ENCODE measurements at regions not wholly inside any gene's neighbourhood (a gene's known extent, or its start where the extent isn't known, plus 50 kb on each side); places are given as distances from the start of the nearest gene placed in this dataset.
"Not testable (repeated sequence)": the region's sequence is repeated elsewhere in the genome, so short reads cannot be mapped to it uniquely, and the experiment has no call there.

DNA sequence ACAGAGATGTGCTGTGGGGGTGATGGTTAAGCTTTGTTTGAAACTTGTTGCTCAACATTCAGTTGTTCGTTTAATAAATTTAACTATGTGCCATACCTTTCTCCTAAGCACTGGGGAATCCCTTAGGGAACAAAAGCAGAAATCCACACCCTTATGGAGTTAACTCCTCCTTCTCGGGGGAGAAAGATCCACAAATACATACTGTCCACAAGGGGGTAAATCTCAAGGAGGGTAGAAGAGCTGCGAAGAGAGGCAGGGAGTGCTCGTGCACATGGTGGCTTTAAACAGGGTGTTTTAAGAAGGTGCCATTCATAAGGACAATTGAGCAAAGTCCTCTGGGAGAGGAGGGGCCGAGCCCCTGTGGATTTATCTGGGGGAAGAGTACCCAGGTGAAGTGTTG is 92.5 kb downstream of the CRYBB2 start:
- H3K27ac ChIP-seq (ENCODE audit: low read depth in 1 of 2, low read length in 2 of 2); H3K9me3 ChIP-seq (ENCODE audit: control insufficient read depth in 4 of 4, low read length in 3 of 4); H3K36me3 ChIP-seq (ENCODE audit: control insufficient read depth in 4 of 4, insufficient read depth in 3 of 4, low read depth in 1 of 4, low read length in 3 of 4); H3K4me1 ChIP-seq (ENCODE audit: control insufficient read depth in 4 of 4, insufficient read depth in 4 of 4, low read length in 3 of 4); DNase-seq (ENCODE audit: low spot score); H3K4me3 ChIP-seq (ENCODE audit: low read depth in 1 of 3, low read length in 3 of 3); H3K27me3 ChIP-seq (ENCODE audit: control insufficient read depth in 4 of 4, insufficient read depth in 4 of 4, low read length in 3 of 4); H3K9ac ChIP-seq (ENCODE audit: low read depth in 1 of 2, low read length in 2 of 2): not testable (repeated sequence)
- 70% methylated on average over 2 of the region's 5 CpGs for WGBS

DNA sequence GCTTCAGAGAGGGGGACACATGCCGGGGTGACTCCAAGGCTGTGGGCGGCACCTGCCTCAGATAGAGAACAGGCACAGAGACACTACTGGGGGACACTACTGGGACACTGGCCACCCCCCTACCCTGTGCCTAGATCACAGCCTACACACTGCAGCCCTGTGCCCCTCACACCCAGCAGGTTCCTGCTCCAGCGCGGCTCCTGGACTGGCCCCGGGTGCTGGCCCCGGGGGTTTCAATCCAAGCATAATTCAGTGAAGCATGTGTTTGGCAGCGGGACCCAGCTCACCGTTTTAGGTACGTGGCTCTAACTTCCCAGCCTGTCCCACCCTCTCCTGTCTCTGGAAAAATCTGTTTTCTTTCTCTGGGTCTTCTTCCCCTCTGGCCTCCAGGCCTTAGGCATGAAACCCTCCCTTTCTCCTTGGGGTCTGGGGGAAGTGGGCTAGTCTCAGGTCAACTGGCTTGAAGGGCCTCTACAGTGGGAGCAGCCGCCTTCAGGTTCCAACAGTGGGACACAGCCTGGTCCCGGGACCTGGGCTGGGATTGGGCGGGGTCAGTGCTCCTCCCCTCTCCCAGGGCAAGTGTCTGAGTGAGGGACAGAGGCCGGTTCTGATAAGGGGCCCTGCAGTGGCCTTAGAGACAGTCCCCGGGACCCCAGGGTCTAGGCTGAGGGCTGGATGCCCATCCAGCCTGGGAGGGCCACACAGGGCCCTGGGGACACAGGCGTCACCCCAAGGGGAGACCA is 98.8 kb downstream of the CRYBB2 start:
- Histone ChIP-seq H3K9ac (ENCODE audit: low read depth in 1 of 2, low read length in 2 of 2) (no peak overlapping the region), H3K4me1 (ENCODE audit: control insufficient read depth in 4 of 4, insufficient read depth in 4 of 4, low read length in 3 of 4) (no peaks in the 10 kb centered on the region), H3K4me3 (ENCODE audit: low read depth in 1 of 3, low read length in 3 of 3) (no peak overlapping the region), H3K27me3 (ENCODE audit: control insufficient read depth in 4 of 4, insufficient read depth in 4 of 4, low read length in 3 of 4) (no peaks in the 10 kb centered on the region), H3K27ac (ENCODE audit: low read depth in 1 of 2, low read length in 2 of 2) (no peak overlapping the region), H3K9me3 (ENCODE audit: control insufficient read depth in 4 of 4, low read length in 3 of 4) (no peaks in the 10 kb centered on the region), H3K36me3 (ENCODE audit: control insufficient read depth in 4 of 4, insufficient read depth in 3 of 4, low read depth in 1 of 4, low read length in 3 of 4) (no peaks in the 10 kb centered on the region)
- WGBS = 85% methylated on average over 15 of the region's 15 CpGs
- TF ChIP-seq FOXA2 (IDR thresholded peaks at IDR 0.05) (no peak), HNF4A (conservative IDR thresholded peaks at IDR 0.05) (no peak), FOXA1 (IDR thresholded peaks at IDR 0.05) (no peak), TAF1 (conservative IDR thresholded peaks at IDR 0.05) (no peak), EGR1 (IDR thresholded peaks at IDR 0.05; ENCODE audit: low read depth in 2 of 2) (no peak), NR2F2 (IDR thresholded peaks at IDR 0.05) (no peak), RXRA (IDR thresholded peaks at IDR 0.05) (no peak), HNF4G (IDR thresholded peaks at IDR 0.05) (no peak), JUND (IDR thresholded peaks at IDR 0.05) (no peak)
- TF ChIP-seq, protein P1, sequence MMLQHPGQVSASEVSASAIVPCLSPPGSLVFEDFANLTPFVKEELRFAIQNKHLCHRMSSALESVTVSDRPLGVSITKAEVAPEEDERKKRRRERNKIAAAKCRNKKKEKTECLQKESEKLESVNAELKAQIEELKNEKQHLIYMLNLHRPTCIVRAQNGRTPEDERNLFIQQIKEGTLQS (IDR thresholded peaks at IDR 0.05) = no peak
- TF ChIP-seq, protein P2, sequence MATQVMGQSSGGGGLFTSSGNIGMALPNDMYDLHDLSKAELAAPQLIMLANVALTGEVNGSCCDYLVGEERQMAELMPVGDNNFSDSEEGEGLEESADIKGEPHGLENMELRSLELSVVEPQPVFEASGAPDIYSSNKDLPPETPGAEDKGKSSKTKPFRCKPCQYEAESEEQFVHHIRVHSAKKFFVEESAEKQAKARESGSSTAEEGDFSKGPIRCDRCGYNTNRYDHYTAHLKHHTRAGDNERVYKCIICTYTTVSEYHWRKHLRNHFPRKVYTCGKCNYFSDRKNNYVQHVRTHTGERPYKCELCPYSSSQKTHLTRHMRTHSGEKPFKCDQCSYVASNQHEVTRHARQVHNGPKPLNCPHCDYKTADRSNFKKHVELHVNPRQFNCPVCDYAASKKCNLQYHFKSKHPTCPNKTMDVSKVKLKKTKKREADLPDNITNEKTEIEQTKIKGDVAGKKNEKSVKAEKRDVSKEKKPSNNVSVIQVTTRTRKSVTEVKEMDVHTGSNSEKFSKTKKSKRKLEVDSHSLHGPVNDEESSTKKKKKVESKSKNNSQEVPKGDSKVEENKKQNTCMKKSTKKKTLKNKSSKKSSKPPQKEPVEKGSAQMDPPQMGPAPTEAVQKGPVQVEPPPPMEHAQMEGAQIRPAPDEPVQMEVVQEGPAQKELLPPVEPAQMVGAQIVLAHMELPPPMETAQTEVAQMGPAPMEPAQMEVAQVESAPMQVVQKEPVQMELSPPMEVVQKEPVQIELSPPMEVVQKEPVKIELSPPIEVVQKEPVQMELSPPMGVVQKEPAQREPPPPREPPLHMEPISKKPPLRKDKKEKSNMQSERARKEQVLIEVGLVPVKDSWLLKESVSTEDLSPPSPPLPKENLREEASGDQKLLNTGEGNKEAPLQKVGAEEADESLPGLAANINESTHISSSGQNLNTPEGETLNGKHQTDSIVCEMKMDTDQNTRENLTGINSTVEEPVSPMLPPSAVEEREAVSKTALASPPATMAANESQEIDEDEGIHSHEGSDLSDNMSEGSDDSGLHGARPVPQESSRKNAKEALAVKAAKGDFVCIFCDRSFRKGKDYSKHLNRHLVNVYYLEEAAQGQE (IDR thresholded peaks at IDR 0.05) = no peak
- no peak for DNase-seq (ENCODE audit: low spot score)

DNA sequence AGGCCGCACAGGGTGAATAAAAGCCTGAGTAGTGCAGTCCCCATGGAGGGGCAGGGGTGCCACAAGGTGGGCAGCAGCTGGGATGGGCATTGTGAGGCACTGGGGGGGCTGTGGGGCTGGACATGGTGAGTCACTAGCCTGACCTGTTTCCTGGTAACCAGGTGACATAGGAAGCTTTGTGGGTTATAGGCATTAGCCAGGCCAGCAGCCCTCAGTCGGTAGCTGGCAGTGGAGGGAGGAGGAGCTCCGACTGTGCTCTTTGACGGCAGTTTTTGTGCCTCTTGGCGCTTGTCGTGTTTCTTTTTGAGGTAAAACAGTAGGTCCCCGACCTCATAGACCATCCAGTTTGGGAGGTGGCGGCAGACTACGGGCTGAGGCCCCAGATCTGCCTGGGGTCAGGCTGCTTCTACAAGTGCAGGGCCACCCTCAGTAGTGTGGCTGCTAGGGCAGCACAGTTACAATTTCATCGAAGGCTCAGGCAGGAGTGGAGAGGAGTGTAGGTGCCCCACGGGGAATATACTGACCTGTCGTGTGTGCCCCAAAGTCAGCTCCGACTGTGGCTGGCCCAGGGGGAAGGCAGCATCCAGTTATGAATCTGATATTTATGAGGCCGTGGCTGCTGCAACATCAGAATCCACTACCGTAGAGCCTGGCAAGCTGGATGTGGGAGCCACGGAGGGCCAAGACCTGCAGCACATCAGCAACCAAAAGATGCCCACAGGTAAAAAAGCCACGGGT is 107.7 kb downstream of the CRYBB2 start:
- WGBS = 84% methylated on average over 16 of the region's 17 CpGs

More for the DNA sequence above, 107.7 kb downstream of the CRYBB2 start:
- TF ChIP-seq GABPA (IDR thresholded peaks at IDR 0.05 in 1 of 2, conservative IDR thresholded peaks at IDR 0.05 in 1 of 2) (no peak), EGR1 (IDR thresholded peaks at IDR 0.05; ENCODE audit: low read depth in 2 of 2) (no peak), YY1 (IDR thresholded peaks at IDR 0.05) (no peak), JUND (IDR thresholded peaks at IDR 0.05) (no peak), FOXA1 (IDR thresholded peaks at IDR 0.05) (no peak), RAD21 (IDR thresholded peaks at IDR 0.05) (no peak), HNF4A (conservative IDR thresholded peaks at IDR 0.05) (no peak), RXRA (IDR thresholded peaks at IDR 0.05) (no peak), TAF1 (conservative IDR thresholded peaks at IDR 0.05) (no peak), HNF4G (IDR thresholded peaks at IDR 0.05) (no peak), SP1 (IDR thresholded peaks at IDR 0.05) (no peak), NR2F2 (IDR thresholded peaks at IDR 0.05) (no peak), FOXA2 (IDR thresholded peaks at IDR 0.05) (no peak)
- TF ChIP-seq, protein P2 (IDR thresholded peaks at IDR 0.05) = no peak
- TF ChIP-seq, protein P3, sequence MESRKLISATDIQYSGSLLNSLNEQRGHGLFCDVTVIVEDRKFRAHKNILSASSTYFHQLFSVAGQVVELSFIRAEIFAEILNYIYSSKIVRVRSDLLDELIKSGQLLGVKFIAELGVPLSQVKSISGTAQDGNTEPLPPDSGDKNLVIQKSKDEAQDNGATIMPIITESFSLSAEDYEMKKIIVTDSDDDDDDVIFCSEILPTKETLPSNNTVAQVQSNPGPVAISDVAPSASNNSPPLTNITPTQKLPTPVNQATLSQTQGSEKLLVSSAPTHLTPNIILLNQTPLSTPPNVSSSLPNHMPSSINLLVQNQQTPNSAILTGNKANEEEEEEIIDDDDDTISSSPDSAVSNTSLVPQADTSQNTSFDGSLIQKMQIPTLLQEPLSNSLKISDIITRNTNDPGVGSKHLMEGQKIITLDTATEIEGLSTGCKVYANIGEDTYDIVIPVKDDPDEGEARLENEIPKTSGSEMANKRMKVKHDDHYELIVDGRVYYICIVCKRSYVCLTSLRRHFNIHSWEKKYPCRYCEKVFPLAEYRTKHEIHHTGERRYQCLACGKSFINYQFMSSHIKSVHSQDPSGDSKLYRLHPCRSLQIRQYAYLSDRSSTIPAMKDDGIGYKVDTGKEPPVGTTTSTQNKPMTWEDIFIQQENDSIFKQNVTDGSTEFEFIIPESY (IDR thresholded peaks at IDR 0.05) = no peak
- TF ChIP-seq, protein P1 (IDR thresholded peaks at IDR 0.05) = no peak
- Histone ChIP-seq H3K9me3 (ENCODE audit: control insufficient read depth in 4 of 4, low read length in 3 of 4) (no peaks in the 10 kb centered on the region), H3K27me3 (ENCODE audit: control insufficient read depth in 4 of 4, insufficient read depth in 4 of 4, low read length in 3 of 4) (no peaks in the 10 kb centered on the region), H3K4me1 (ENCODE audit: control insufficient read depth in 4 of 4, insufficient read depth in 4 of 4, low read length in 3 of 4) (no peaks in the 10 kb centered on the region), H3K27ac (ENCODE audit: low read depth in 1 of 2, low read length in 2 of 2) (no peak overlapping the region), H3K4me3 (ENCODE audit: low read depth in 1 of 3, low read length in 3 of 3) (no peak overlapping the region), H3K9ac (ENCODE audit: low read depth in 1 of 2, low read length in 2 of 2) (no peak overlapping the region), H3K36me3 (ENCODE audit: control insufficient read depth in 4 of 4, insufficient read depth in 3 of 4, low read depth in 1 of 4, low read length in 3 of 4) (no peaks in the 10 kb centered on the region)
- no peak for DNase-seq (ENCODE audit: low spot score)
